Activated CD4-positive, alpha-beta memory T cell treated with anti-CD3 and anti-CD28 coated beads, Interleukin-2, amount 10 ng/mL, durations not matched to agents 7 days and 5 days (primary cell): ENCODE measurements at regions not wholly inside any gene's neighbourhood (a gene's known extent, or its start where the extent isn't known, plus 50 kb on each side); places are given as distances from the start of the nearest gene placed in this dataset.
"Not testable (repeated sequence)": the region's sequence is repeated elsewhere in the genome, so short reads cannot be mapped to it uniquely, and the experiment has no call there.

Experiments used
- CTCF ChIA-PET: fragments of 350-600 bp; sonication (Branson Sonifier 250); formaldehyde crosslinking; loops from one replicate; lab custom pipeline; 2021; ENCODE audit warnings: antibody characterized with exemption, inconsistent platforms; lab: Charles Lee
- POLR2A ChIA-PET: fragments of 350-600 bp; sonication (Branson Sonifier 250); formaldehyde crosslinking; loops from one replicate; lab custom pipeline; 2021; ENCODE audit warnings: antibody characterized with exemption; lab: Charles Lee
- DNase-seq: peaks from one replicate; pipeline ENCODE4 v3.0.0-alpha.2; 2020
- H3K27ac Mint-ChIP-seq: one replicate; pipeline ENCODE4 v1.8.0; 2021; ENCODE audit warnings: mild to moderate bottlenecking, mixed read lengths
- H3K27me3 Mint-ChIP-seq: one replicate; pipeline ENCODE4 v1.8.0; 2021; ENCODE audit warnings: mixed read lengths
- H3K36me3 Mint-ChIP-seq: one replicate; pipeline ENCODE4 v1.8.0; 2021; ENCODE audit warnings: low read depth, mixed read lengths
- H3K4me1 Mint-ChIP-seq: one replicate; pipeline ENCODE4 v1.8.0; 2021; ENCODE audit warnings: mixed read lengths
- H3K4me3 Mint-ChIP-seq: one replicate; pipeline ENCODE4 v1.8.0; 2021; ENCODE audit warnings: mild to moderate bottlenecking, mixed read lengths
- H3K9me3 Mint-ChIP-seq: one replicate; pipeline ENCODE4 v1.8.0; 2021; ENCODE audit warnings: mixed read lengths

- Mint-ChIP-seq H3K27ac (no peak overlapping the region), H3K27me3 (no peaks in the 10 kb centered on the region), H3K4me3 (no peak overlapping the region), H3K36me3 (peaks cover 56% of the 10 kb centered on the region), H3K9me3 (peaks cover 10% of the 10 kb centered on the region), H3K4me1 (peaks cover 15% of the 10 kb centered on the region)
- no peak for DNase-seq
- ChIA-PET POLR2A (no interaction called here), CTCF (no interaction called here)
Measured at GRCh38 chr11:14589421-14589820, 54.2 kb upstream of the PDE3B start.

GRCh38 chr11:14591046-14591445 is 52.6 kb upstream of the PDE3B start:
- POLR2A ChIA-PET, H3K4me3 Mint-ChIP-seq, H3K27me3 Mint-ChIP-seq, DNase-seq, H3K27ac Mint-ChIP-seq: not testable (repeated sequence)
- Mint-ChIP-seq H3K36me3 (peaks cover 57% of the 10 kb centered on the region), H3K9me3 (peaks cover 15% of the 10 kb centered on the region), H3K4me1 (peaks cover 25% of the 10 kb centered on the region)
- CTCF ChIA-PET = interaction anchor here (0.8 kb wide), 1 partner anchor 12 kb away, joined by 3 read pairs; no protein-coding TSS in a partner anchor

- CTCF ChIA-PET = interaction anchor here (0.6 kb wide), 1 partner anchor 46 kb away, joined by 3 read pairs; no protein-coding TSS in a partner anchor
- Mint-ChIP-seq H3K27me3 (no peaks in the 10 kb centered on the region), H3K4me1 (peaks cover 39% of the 10 kb centered on the region), H3K36me3 (peaks cover 68% of the 10 kb centered on the region), H3K9me3 (peaks cover 34% of the 10 kb centered on the region), H3K27ac (no peak overlapping the region), H3K4me3 (no peak overlapping the region)
- POLR2A ChIA-PET = interaction anchor here (1.1 to 1.7 kb wide), 2 partner anchors 15 to 51 kb away, joined by 3 to 10 read pairs; no protein-coding TSS in a partner anchor
- DNase-seq = no peak
Measured at GRCh38 chr11:14593671-14594070, 49.9 kb upstream of the PDE3B start.
